Stimulated activated effector memory CD8-positive, alpha-beta T cell treated with anti-CD3 and anti-CD28 coated beads, Interleukin-12 subunit alpha, Interleukin-12 subunit beta, amount 100 ng/mL, for 72 hours (primary cell): ENCODE measurements at regions not wholly inside any gene's neighbourhood (a gene's known extent, or its start where the extent isn't known, plus 50 kb on each side); places are given as distances from the start of the nearest gene placed in this dataset.
"Not testable (repeated sequence)": the region's sequence is repeated elsewhere in the genome, so short reads cannot be mapped to it uniquely, and the experiment has no call there.

Experiments used
- ATAC-seq: fragments of 150-1000 bp; cut with Tn5 transposase; 2 replicates; pipeline ENCODE4 v1.10.0; 2021
- DNase-seq, 2 donors: peaks; one replicate each; pipeline ENCODE4 v3.0.0; 2021 to 2022; ENCODE audit warnings: low spot score in 2 of 2
- H3K27ac Mint-ChIP-seq: one replicate; pipeline ENCODE4 v1.8.0; 2022; ENCODE audit warnings: mild to moderate bottlenecking, mixed read lengths
- H3K36me3 Mint-ChIP-seq: one replicate; pipeline ENCODE4 v1.8.0; 2022; ENCODE audit warnings: mild to moderate bottlenecking, mixed read lengths
- H3K4me1 Mint-ChIP-seq: one replicate; pipeline ENCODE4 v1.8.0; 2022; ENCODE audit warnings: mixed read lengths
- H3K4me3 Mint-ChIP-seq: one replicate; pipeline ENCODE4 v1.8.0; 2022; ENCODE audit warnings: mild to moderate bottlenecking, mixed read lengths
- H3K9me3 Mint-ChIP-seq: one replicate; pipeline ENCODE4 v1.8.0; 2022; ENCODE audit warnings: mixed read lengths

DNA sequence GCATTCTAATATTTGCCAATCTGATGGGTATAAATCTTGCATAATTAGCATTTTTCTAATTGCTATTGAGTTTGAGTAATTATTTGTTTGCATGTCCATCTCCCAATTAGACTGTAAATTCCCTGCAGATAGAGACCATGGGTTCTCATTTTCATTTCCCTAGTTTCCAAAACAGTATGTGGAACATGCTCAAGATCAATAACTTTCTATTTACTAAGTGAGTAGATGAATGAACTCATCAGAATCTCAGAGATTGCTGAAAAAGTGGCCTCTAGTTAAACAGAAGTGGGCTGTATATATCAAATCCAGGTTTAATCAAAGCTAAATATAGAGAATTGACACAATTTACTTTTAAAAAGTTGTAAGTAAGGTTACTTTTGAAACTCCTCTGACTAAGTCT, 138.0 kb upstream of the PGR start:
- no peaks in the 10 kb centered on the region for H3K4me1 Mint-ChIP-seq
- H3K4me3 Mint-ChIP-seq = no peak overlapping the region
- DNase-seq (no peak), ATAC-seq (no peak)
- no peaks in the 10 kb centered on the region for H3K36me3 Mint-ChIP-seq
- peaks cover 15% of the 10 kb centered on the region for H3K9me3 Mint-ChIP-seq
- H3K27ac Mint-ChIP-seq = no peak overlapping the region

DNA sequence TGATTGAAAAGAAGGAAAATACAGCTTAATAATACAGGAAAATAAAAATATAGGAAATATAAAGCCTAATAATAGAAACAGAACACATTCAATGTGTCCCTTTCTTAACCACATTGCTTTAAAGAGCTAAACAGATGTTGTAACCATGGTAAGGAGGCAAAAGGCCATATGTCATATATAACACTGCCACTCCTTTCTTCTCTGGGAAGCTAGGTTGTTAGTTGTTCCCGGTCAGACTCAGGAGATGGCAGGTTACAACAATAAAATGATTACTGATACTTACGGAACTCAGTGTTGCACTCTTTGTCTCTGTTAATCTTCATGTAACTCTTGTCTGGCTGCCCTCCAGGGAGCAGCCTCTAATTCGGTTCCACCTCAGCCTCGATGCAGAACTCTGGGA, 134.7 kb upstream of the PGR start:
- Mint-ChIP-seq H3K9me3 (peaks cover 2% of the 10 kb centered on the region), H3K36me3 (no peaks in the 10 kb centered on the region), H3K27ac (no peak overlapping the region), H3K4me1 (no peaks in the 10 kb centered on the region), H3K4me3 (no peak overlapping the region)
- ATAC-seq = no peak
- DNase-seq = no peak

DNA sequence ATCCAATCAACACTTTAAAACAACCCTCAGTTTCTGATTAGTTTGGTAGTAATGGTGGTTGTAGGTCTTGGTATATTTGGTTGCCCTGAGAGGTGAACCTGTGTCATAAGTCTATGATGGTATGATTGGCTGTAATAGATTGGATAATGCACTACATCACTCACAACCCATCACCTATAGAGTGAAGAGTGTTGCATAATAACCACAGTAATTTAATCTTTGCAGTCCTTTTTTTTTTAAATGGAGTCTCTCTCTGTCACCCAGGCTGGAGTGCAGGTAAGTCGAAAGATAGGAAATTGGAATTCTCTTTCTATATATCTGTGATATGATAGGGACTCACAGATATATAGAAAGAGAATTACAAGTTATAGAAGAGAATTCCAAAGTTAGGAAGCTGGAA, 133.4 kb upstream of the PGR start:
- ATAC-seq (no peak), DNase-seq (no peak)
- Mint-ChIP-seq H3K4me3 (no peak overlapping the region), H3K4me1 (no peaks in the 10 kb centered on the region), H3K9me3 (peaks cover 2% of the 10 kb centered on the region), H3K36me3 (no peaks in the 10 kb centered on the region), H3K27ac (no peak overlapping the region)

DNA sequence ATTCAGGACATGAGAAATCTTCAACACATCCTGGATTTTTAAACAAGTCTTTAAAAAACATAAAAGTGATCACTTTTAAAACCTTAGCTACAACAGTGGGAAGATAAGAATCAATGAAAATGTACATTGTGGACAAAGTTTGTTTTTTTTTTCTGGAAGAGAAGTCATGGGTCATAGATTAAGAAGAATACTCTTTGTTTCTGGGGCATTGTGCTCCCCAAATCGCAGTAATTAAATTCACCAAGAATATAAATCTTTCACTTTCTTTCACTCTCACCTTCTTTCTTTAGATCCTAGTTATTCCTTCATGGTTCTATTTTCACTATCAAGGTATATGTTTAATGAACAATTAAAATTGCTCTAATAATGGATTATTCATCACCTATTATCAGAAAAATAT, 132.6 kb upstream of the PGR start:
- Mint-ChIP-seq H3K4me1 (no peaks in the 10 kb centered on the region), H3K4me3 (no peak overlapping the region), H3K27ac (no peak overlapping the region), H3K36me3 (no peaks in the 10 kb centered on the region), H3K9me3 (peaks cover 2% of the 10 kb centered on the region)
- no peak for ATAC-seq
- DNase-seq = no peak

DNA sequence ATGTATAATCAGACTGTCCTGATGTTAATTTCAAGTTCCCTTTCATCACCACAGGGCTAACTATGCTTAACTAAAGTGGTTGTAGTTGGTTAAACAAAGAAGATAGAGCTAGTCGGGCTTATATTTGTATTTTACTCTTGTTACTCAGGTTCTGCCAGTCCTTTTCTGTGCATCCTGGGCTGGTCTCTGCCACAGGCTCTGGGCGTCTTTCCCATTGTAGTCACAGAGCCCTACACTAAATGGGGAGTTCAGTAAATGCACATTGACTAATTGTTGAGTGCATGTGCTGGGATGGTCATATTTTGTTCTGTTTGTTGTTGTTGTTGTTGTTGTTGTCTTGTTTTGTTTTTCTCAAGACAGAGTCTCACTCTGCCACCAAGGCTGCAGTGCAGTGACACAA, 125.4 kb upstream of the PGR start:
- Mint-ChIP-seq H3K4me1 (no peaks in the 10 kb centered on the region), H3K27ac (no peak overlapping the region), H3K9me3 (peaks cover 6% of the 10 kb centered on the region), H3K36me3 (no peaks in the 10 kb centered on the region), H3K4me3 (no peak overlapping the region)
- no peak for DNase-seq
- ATAC-seq = no peak

DNA sequence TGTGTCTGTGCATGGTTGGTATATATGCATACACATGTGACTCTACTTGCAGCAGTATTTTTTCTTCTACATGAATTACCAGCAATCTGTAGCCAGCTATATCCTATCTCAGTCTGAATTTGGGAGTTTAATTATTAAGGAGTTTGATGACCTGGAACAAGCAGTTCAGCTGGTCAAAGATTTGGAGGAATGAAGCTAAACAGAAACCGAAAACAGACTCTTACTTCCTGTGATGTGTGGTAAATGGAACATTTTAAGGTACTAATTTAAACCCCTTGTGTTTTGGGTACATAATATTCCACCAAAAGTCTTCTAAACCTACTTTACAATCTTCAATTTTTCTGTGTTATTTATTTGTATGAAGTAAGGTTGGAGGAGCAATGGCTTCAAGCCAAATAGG, 124.4 kb upstream of the PGR start:
- DNase-seq (no peak), ATAC-seq (no peak)
- Mint-ChIP-seq H3K36me3 (no peaks in the 10 kb centered on the region), H3K4me1 (no peaks in the 10 kb centered on the region), H3K9me3 (peaks cover 6% of the 10 kb centered on the region), H3K4me3 (no peak overlapping the region), H3K27ac (no peak overlapping the region)

DNA sequence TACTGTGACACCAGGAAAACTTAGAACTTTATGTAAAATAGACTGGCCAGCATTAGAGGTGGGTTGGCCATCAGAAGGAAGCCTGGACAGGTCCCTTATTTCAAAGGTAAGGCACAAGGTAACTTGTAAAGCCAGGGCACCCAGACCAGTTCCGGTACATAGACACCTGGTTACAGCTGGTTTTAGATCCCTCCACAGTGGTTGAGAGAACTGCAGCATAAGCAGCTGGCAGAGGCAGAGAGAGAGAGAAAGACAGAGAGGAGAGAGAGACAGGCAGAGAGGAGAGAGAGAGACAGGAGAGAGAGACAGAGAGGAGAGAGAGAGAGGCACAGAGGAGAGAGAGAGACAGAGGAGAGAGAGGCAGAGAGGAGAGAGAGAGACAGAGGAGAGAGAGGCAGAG, 116.0 kb upstream of the PGR start:
- H3K4me3 Mint-ChIP-seq, H3K4me1 Mint-ChIP-seq, H3K27ac Mint-ChIP-seq: not testable (repeated sequence)

DNA sequence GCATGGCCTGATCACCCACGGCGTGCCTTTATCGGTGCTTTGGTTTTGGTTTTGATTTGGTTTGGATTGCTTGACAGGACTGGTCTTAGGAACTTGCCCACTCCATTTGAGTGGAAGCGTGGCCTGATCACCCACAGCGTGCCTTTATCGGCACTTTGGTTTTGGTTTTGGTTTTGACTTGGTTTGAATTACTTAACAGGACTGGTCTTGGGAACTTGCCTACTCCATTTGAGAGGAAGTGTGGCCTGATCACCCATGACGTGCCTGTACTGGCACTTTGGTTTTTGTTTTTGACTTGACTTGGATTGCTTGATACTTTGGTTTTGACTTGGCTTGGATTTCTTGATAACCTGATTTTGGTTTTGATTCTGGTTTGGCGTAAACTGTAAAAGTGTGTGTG, 115.5 kb upstream of the PGR start:
- peaks cover 14% of the 10 kb centered on the region for H3K9me3 Mint-ChIP-seq
- not testable (repeated sequence) for H3K4me3 Mint-ChIP-seq, H3K4me1 Mint-ChIP-seq, ATAC-seq, H3K36me3 Mint-ChIP-seq, DNase-seq, H3K27ac Mint-ChIP-seq

More for the DNA sequence above, 116.0 kb upstream of the PGR start:
- not testable (repeated sequence) for DNase-seq, H3K36me3 Mint-ChIP-seq, ATAC-seq
- peaks cover 11% of the 10 kb centered on the region for H3K9me3 Mint-ChIP-seq

DNA sequence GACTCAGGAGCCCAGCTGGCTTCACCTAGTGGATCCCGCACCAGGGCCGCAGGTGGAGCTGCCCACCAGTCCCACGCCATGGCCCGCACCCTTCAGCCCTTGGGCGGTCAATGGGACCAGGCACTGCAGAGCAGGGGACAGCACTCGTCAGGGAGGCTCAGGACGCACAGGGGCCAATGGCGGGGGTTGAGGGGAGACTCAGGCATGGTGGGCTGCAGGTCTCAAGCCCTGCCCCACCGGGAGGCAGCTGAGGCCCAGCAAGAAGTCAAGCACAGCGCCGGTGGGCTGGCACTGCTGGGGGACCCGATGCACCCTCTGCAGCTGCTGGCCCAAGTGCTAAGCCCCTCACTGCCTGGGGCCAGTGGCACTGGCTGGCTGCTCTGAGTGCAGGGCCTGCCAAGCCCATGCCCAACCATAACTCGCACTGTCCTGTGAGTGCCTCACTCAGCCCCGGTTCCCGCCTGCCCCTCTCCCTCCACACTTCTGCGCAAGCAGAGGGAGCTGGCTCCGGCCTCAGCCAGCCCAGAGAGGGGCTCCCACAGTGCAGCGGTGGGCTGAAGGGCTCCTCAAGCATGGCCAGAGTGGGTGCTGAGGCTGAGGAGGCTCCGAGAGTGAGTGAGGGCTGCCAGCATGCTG, 111.7 kb upstream of the PGR start:
- Mint-ChIP-seq H3K27ac (no peak overlapping the region), H3K9me3 (peaks cover 16% of the 10 kb centered on the region), H3K4me1 (no peaks in the 10 kb centered on the region), H3K4me3 (no peak overlapping the region), H3K36me3 (no peaks in the 10 kb centered on the region)
- ATAC-seq = peak; percentile 28
- no peak for DNase-seq

DNA sequence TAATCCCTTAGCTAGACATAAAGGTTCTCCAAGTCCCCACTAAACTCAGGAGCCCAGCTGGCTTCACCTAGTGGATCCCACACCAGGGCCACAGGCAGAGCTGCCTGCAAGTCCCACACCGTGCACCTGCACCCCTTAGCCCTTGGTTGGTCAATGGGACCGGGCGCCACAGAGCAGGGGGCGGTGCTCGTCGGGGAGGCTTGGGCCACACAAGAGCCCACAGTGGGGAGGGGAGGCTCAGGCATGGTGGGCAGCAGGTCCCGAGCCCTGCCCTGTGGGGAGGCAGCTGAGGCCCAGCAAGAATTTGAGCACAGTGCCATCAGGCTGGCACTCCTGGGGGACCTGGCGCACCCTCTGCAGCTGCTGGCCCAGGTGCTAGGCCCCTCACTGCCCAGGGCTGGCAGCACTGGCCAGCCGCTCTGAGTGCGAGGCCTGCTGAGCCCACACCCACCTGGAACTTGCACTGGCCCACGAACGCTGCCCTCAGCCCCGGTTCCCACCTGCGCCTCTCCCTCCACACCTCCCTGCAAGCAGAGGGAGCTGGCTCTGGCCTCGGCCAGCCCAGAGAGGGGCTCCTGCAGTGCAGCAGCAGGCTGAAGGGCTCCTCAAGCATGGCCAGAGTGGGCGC, 101.7 kb upstream of the PGR start:
- H3K36me3 Mint-ChIP-seq, H3K4me1 Mint-ChIP-seq, H3K4me3 Mint-ChIP-seq, H3K27ac Mint-ChIP-seq: not testable (repeated sequence)
- peak; percentile 31 for ATAC-seq
- peaks cover 23% of the 10 kb centered on the region for H3K9me3 Mint-ChIP-seq
- peak in 1 of 2 donors; percentile 17 for DNase-seq

DNA sequence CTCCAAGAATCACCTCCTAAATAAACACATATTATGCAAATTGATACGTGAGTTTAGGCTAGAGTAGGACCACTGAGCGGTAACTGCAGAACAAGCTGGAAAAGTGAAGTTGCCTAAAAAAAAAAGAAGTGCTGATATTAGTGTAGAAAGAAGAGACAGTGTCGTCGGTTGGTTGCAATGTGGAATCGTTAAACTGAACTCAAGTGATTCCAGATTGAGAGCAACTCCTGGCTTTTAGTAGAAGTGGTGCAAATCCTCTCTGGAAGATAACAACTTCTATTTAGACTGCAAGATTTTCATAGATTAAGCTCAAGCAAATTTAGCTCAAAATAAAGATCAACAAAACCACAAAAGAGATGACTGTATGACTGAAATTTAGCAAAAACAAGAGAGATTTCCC, 97.0 kb upstream of the PGR start:
- Mint-ChIP-seq H3K9me3 (peaks cover 23% of the 10 kb centered on the region), H3K36me3 (no peaks in the 10 kb centered on the region), H3K27ac (no peak overlapping the region), H3K4me3 (no peak overlapping the region), H3K4me1 (no peaks in the 10 kb centered on the region)
- ATAC-seq (no peak), DNase-seq (no peak)

DNA sequence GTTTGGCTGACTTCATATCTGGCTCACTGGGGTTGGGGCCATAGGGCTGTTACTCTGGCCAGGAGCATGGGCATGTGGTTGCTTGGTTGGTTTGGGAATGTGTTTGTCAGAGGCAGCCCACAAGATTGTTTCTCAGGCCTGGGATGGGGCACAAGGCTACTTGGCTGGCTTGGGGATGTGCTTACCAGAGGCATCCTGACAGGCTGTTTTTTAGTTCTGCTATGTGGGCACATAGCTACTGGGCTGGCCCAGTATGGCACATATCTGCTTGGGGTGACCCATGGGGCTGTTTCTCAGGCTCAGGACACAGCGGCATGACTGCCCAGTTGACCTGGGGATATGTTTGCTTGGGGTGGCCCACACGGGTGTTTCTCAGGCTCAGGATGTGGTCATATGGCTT, 94.6 kb upstream of the PGR start:
- no peak for ATAC-seq
- Mint-ChIP-seq H3K4me3 (no peak overlapping the region), H3K4me1 (no peaks in the 10 kb centered on the region), H3K27ac (no peak overlapping the region), H3K36me3 (no peaks in the 10 kb centered on the region), H3K9me3 (peaks cover 30% of the 10 kb centered on the region)
- no peak for DNase-seq

DNA sequence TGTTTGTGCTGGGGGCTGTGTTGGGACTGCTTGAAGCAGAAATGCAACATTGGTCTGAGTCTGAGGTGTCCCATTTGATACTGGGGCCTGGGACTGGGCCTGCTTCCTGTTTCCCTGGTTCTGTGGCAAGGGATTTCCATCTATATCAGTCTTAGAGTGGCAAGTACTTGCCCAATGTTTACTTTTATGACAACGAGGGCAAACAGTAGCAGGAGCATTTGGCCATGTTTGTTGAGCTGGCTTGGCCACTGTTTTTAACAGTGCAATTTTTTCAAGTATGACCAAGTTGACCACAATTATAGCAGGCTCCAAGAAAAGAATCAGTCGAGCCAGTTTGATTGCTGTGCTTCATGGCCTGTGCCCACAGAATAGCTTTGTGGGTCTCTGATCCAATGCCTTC, 88.5 kb upstream of the PGR start:
- H3K9me3 Mint-ChIP-seq = peaks cover 24% of the 10 kb centered on the region
- H3K27ac Mint-ChIP-seq, ATAC-seq, H3K36me3 Mint-ChIP-seq, DNase-seq, H3K4me3 Mint-ChIP-seq, H3K4me1 Mint-ChIP-seq: not testable (repeated sequence)

DNA sequence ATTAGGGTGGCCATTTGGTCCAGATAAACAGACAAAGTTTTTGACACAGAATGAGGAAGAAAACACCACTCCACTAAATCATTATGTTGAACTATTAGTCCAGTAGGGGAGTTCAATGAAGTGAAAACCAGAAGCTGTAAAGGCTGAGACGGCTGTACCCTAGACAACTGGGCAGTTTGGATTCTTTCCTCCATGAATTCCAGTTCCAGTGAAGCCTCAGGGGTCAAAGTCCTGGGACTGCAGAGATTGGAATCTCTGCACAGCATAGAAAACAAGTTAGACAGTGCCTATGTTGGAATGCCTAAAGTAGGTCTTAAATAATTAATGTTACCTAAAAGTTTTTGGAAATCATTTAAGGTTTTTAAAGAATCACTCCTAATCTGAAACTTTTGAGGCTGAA, 86.5 kb upstream of the PGR start:
- ATAC-seq = not testable (repeated sequence)

DNA sequence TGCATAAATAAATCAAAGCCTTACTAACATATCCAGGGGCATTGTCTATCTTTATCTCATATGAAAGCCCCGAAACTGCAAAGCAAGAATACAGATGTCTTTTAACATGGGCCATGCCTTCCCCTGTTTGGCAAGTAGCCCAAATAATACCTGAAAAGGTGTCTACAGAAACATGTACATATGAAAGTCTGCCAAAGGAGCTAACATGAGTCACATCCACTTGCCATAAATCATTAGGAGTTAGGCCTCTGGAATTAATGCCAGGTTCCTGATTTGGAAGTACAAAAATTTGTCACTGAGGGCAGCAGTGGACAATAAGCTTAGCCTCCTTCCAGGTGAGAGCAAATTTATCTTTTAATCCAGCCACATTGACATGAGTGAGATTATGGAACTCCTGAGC, 85.5 kb upstream of the PGR start:
- H3K27ac Mint-ChIP-seq = no peak overlapping the region
- no peaks in the 10 kb centered on the region for H3K4me1 Mint-ChIP-seq
- H3K36me3 Mint-ChIP-seq = no peaks in the 10 kb centered on the region
- peaks cover 28% of the 10 kb centered on the region for H3K9me3 Mint-ChIP-seq
- DNase-seq = no peak
- no peak for ATAC-seq
- no peak overlapping the region for H3K4me3 Mint-ChIP-seq

More for the DNA sequence above, 86.5 kb upstream of the PGR start:
- peaks cover 28% of the 10 kb centered on the region for H3K9me3 Mint-ChIP-seq
- not testable (repeated sequence) for H3K4me1 Mint-ChIP-seq, H3K4me3 Mint-ChIP-seq, H3K27ac Mint-ChIP-seq, DNase-seq, H3K36me3 Mint-ChIP-seq

DNA sequence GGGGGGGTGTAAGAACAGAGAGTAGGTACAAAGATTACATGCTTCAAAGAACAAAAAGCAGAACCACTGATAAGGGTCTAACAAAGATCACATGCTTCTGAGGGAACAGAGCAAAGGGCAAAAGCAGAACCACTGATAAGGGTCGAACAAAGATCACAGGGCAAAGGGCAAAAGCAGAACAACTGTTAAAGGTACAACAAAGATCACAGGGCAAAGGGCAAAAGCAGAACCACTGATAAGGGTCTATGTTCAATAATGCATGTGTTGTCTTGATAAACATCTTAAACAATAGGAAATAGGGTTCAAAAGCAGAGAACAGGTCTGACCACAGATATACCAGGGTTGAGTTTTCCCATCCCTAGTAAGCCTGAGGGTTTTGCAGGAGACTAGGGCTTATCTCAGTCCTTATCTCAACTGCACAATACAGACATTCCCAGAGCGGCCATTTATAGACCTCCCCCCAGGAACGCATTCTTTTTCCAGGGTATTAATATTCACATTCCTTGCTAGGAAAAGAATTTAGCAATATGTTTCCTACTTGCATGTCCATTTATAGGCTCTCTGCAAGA, 81.9 kb upstream of the PGR start:
- Mint-ChIP-seq H3K4me1 (no peaks in the 10 kb centered on the region), H3K4me3 (no peak overlapping the region), H3K9me3 (peaks cover 20% of the 10 kb centered on the region), H3K36me3 (no peaks in the 10 kb centered on the region), H3K27ac (no peak overlapping the region)
- ATAC-seq (no peak), DNase-seq (no peak)
